NCI-H2107 treated with DMSO at 0.1 percent for 48 hours (cell line): ENCODE measurements at regions not wholly inside any gene's neighbourhood (a gene's known extent, or its start where the extent isn't known, plus 50 kb on each side); places are given as distances from the start of the nearest gene placed in this dataset.

Source experiments
- DNase-seq: peaks from one replicate; lab custom pipeline; 2025; ENCODE audit not compliant: unreplicated experiment; lab: John Stamatoyannopoulos, UW

- DNase-seq, result no peak
These were observed 225.9 kb downstream of the TTLL7 start for GRCh38 chr1:83773059-83773458.

- no peak for DNase-seq
These were observed 228.6 kb downstream of the TTLL7 start for GRCh38 chr1:83770319-83770661.

GRCh38 chr1:83769594-83770318 is 229.2 kb downstream of the TTLL7 start:
- DNase-seq, result no peak

- no peak for DNase-seq
These were observed 229.9 kb downstream of the TTLL7 start for GRCh38 chr1:83769072-83769471.

GRCh38 chr1:83766241-83766691 is 232.7 kb downstream of the TTLL7 start:
- DNase-seq, result no peak

- DNase-seq, result no peak
These were observed 233.8 kb downstream of the TTLL7 start for GRCh38 chr1:83765125-83765524.

GRCh38 chr1:83764209-83764608 is 234.7 kb downstream of the TTLL7 start:
- no peak for DNase-seq

GRCh38 chr1:83763361-83764095 is 235.4 kb downstream of the TTLL7 start:
- DNase-seq, result no peak

GRCh38 chr1:83762416-83762815 is 236.5 kb downstream of the TTLL7 start:
- DNase-seq, result no peak

GRCh38 chr1:83762039-83762365 is 236.9 kb downstream of the TTLL7 start:
- no peak for DNase-seq

- no peak for DNase-seq
These were observed 237.5 kb downstream of the TTLL7 start for GRCh38 chr1:83761167-83762038.

- no peak for DNase-seq
These were observed 238.5 kb downstream of the TTLL7 start for GRCh38 chr1:83760226-83761021.

GRCh38 chr1:83756984-83757717 is 241.8 kb downstream of the TTLL7 start:
- no peak for DNase-seq

- DNase-seq, result no peak
These were observed 247.3 kb downstream of the TTLL7 start for GRCh38 chr1:83751602-83752001.

- no peak for DNase-seq
These were observed 248.7 kb downstream of the TTLL7 start for GRCh38 chr1:83750201-83750600.

GRCh38 chr1:83747853-83748482 is 251.0 kb downstream of the TTLL7 start:
- no peak for DNase-seq

GRCh38 chr1:83746234-83746633 is 252.7 kb downstream of the TTLL7 start:
- DNase-seq, result no peak

GRCh38 chr1:83742446-83742845 is 256.5 kb downstream of the TTLL7 start:
- no peak for DNase-seq

- no peak for DNase-seq
These were observed 257.2 kb downstream of the TTLL7 start for GRCh38 chr1:83741770-83742169.

GRCh38 chr1:83741348-83741747 is 257.6 kb downstream of the TTLL7 start:
- DNase-seq, result no peak
